ENCODE measurements at regions not wholly inside any gene's neighbourhood (a gene's known extent, or its start where the extent isn't known, plus 50 kb on each side); places are given as distances from the start of the nearest gene placed in this dataset.

DNA sequence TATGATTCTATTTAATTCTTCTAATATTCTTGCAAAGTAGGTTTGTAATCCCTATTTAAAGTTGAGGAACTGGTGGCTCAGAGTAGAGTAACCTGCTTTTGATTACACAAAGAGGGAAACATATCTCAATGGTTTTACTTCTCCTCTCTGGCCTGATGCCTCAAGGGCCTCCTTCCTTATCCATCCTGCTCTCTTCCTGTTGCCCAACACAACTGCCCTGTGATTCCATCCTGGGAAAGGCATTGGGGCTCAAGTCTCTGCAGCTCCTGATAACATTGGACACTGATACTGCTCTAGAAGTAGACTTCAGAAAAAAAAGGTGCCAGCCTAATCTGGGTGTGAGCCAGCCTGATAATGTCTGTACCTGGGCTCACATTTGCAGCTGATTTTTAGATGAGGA, 75.8 kb downstream of the RDH14 start:
- no peak for TF ChIP-seq EZH2 (IDR thresholded peaks at IDR 0.05; ENCODE audit: low read depth, low read length, severe bottlenecking)
- no peak for TF ChIP-seq ATF2 (IDR thresholded peaks at IDR 0.05; ENCODE audit: low read length)
- TF ChIP-seq, protein P1, sequence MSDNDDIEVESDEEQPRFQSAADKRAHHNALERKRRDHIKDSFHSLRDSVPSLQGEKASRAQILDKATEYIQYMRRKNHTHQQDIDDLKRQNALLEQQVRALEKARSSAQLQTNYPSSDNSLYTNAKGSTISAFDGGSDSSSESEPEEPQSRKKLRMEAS (IDR thresholded peaks at IDR 0.05): no peak
